SK-N-SH treated with all-trans-retinoic acid at 6 μM for 48 hours (cell line): ENCODE measurements at regions not wholly inside any gene's neighbourhood (a gene's known extent, or its start where the extent isn't known, plus 50 kb on each side); places are given as distances from the start of the nearest gene placed in this dataset.

Experiments used
- ATAC-seq: fragments of 200-7000 bp; cut with Tn5 transposase; 3 replicates; pipeline ENCODE4 v1.9.1; 2020; ENCODE audit warnings: mild to moderate bottlenecking, moderate library complexity
- ARNTL ChIP-seq: fragments of 450-650 bp; formaldehyde crosslinking; IDR thresholded peaks from 2 replicates; pipeline ENCODE4 v1.5.0; 2020; ENCODE audit warnings: low read depth, mild to moderate bottlenecking, moderate library complexity, borderline replicate concordance
- BACH2 ChIP-seq: fragments of 250-450 bp; sonication (Bioruptor Pico); IDR thresholded peaks from 2 replicates; pipeline ENCODE4 v1.9.0; 2021; ENCODE audit warnings: mild to moderate bottlenecking, borderline replicate concordance
- CREB5 ChIP-seq: fragments of 250-450 bp; sonication (Bioruptor Pico); IDR thresholded peaks from 2 replicates; pipeline ENCODE4 v1.5.1; 2020; ENCODE audit warnings: low read depth, mild to moderate bottlenecking, moderate library complexity
- CSDC2 ChIP-seq: fragments of 250-450 bp; sonication (Bioruptor Pico); IDR thresholded peaks from 2 replicates; pipeline ENCODE4 v1.5.0; 2020; ENCODE audit warnings: mild to moderate bottlenecking, moderate library complexity
- CSRNP3 ChIP-seq: fragments of 250-450 bp; sonication (Bioruptor Pico); IDR thresholded peaks from 2 replicates; pipeline ENCODE4 v1.5.1; 2021; ENCODE audit warnings: mild to moderate bottlenecking, moderate library complexity
- ESRRG ChIP-seq: fragments of 250-450 bp; sonication (Bioruptor Pico); IDR thresholded peaks from 2 replicates; pipeline ENCODE4 v1.6.1; 2021; ENCODE audit warnings: mild to moderate bottlenecking
- ISL1 ChIP-seq: fragments of 250-450 bp; sonication (Bioruptor Pico); IDR thresholded peaks from 2 replicates; pipeline ENCODE4 v2.1.2; 2022; ENCODE audit warnings: mild to moderate bottlenecking, moderate library complexity
- OSR1 ChIP-seq: fragments of 250-450 bp; sonication (Bioruptor Pico); IDR thresholded peaks from 2 replicates; pipeline ENCODE4 v1.8.0; 2022; ENCODE audit warnings: moderate library complexity, mild to moderate bottlenecking, inconsistent platforms
- PATZ1 ChIP-seq: fragments of 250-450 bp; sonication (Bioruptor Pico); IDR thresholded peaks from 2 replicates; pipeline ENCODE4 v1.8.0; 2020; ENCODE audit warnings: mild to moderate bottlenecking, moderate library complexity, borderline replicate concordance
- POU6F1 ChIP-seq: fragments of 250-450 bp; sonication (Bioruptor Pico); IDR thresholded peaks from 2 replicates; pipeline ENCODE4 v1.8.0; 2021; ENCODE audit warnings: low read depth, mild to moderate bottlenecking, moderate library complexity, borderline replicate concordance
- PPARA ChIP-seq: fragments of 250-450 bp; sonication (Bioruptor Pico); IDR thresholded peaks from 2 replicates; pipeline ENCODE4 v1.5.0; 2020; ENCODE audit warnings: mild to moderate bottlenecking, borderline replicate concordance
- RARB ChIP-seq: fragments of 250-450 bp; sonication (Bioruptor Pico); IDR thresholded peaks from 2 replicates; pipeline ENCODE4 v1.8.0; 2021; ENCODE audit warnings: mild to moderate bottlenecking, moderate library complexity
- SNAI2 ChIP-seq: fragments of 250-450 bp; sonication (Bioruptor Pico); IDR thresholded peaks from 2 replicates; pipeline ENCODE4 v1.5.0; 2020; ENCODE audit warnings: mild to moderate bottlenecking, moderate library complexity
- TCF4 ChIP-seq: fragments of 250-450 bp; sonication (Bioruptor Pico); IDR thresholded peaks from 2 replicates; pipeline ENCODE4 v1.8.0; 2021; ENCODE audit warnings: mild to moderate bottlenecking, moderate library complexity, borderline replicate concordance
- TOX ChIP-seq: fragments of 250-450 bp; sonication (Bioruptor Pico); IDR thresholded peaks from 2 replicates; pipeline ENCODE4 v1.8.0; 2021; ENCODE audit warnings: mild to moderate bottlenecking, moderate library complexity, borderline replicate concordance
- TSHZ2 ChIP-seq: fragments of 250-450 bp; sonication (Bioruptor Pico); IDR thresholded peaks from 2 replicates; pipeline ENCODE4 v1.5.0; 2020; ENCODE audit warnings: mild to moderate bottlenecking, moderate library complexity
- ZC3H10 ChIP-seq: fragments of 250-450 bp; sonication (Bioruptor Pico); IDR thresholded peaks from 2 replicates; pipeline ENCODE4 v1.5.1; 2021; ENCODE audit warnings: mild to moderate bottlenecking, moderate library complexity
- ZFP3 ChIP-seq: fragments of 250-450 bp; sonication (Bioruptor Pico); IDR thresholded peaks from 2 replicates; pipeline ENCODE4 v1.5.0; 2020; ENCODE audit warnings: mild to moderate bottlenecking, moderate library complexity
- ZFP30 ChIP-seq: fragments of 450-650 bp; formaldehyde crosslinking; IDR thresholded peaks from 2 replicates; pipeline ENCODE4 v1.5.0; 2022; ENCODE audit warnings: mild to moderate bottlenecking, moderate library complexity
- ZNF565 ChIP-seq: fragments of 450-650 bp; formaldehyde crosslinking; conservative IDR thresholded peaks from 2 replicates; pipeline ENCODE4 v1.5.0; 2020; ENCODE audit warnings: low read depth, mild to moderate bottlenecking, moderate library complexity
- ZNF70 ChIP-seq: fragments of 450-650 bp; formaldehyde crosslinking; IDR thresholded peaks from 2 replicates; pipeline ENCODE4 v1.5.0; 2020; ENCODE audit warnings: mild to moderate bottlenecking, moderate library complexity
- ZNF8 ChIP-seq: fragments of 450-650 bp; formaldehyde crosslinking; IDR thresholded peaks from 2 replicates; pipeline ENCODE4 v1.5.0; 2020; ENCODE audit warnings: mild to moderate bottlenecking, moderate library complexity

GRCh38 chr10:1966712-1967376, 229.5 kb upstream of the ADARB2 start (continued):
- TF ChIP-seq POU6F1 (CRISPR knock-in tag) = no peak
- TF ChIP-seq ISL1 (CRISPR knock-in tag) = no peak
- no peak for TF ChIP-seq PPARA (CRISPR knock-in tag)
- no peak for TF ChIP-seq ZNF70 (CRISPR knock-in tag)
- no peak for TF ChIP-seq ARNTL
- no peak for TF ChIP-seq ZNF8 (CRISPR knock-in tag)
- TF ChIP-seq BACH2 (CRISPR knock-in tag) = no peak
- no peak for TF ChIP-seq ZFP30 (CRISPR knock-in tag)
- TF ChIP-seq TCF4 = no peak
- TF ChIP-seq CSRNP3 (CRISPR knock-in tag) = no peak
- TF ChIP-seq, all 23 proteins: peak for 0

GRCh38 chr10:1964476-1964875, 227.2 kb upstream of the ADARB2 start:
- no peak for TF ChIP-seq PPARA (CRISPR knock-in tag)
- no peak for TF ChIP-seq TSHZ2 (CRISPR knock-in tag)
- no peak for TF ChIP-seq CSDC2 (CRISPR knock-in tag)
- ATAC-seq = no peak

GRCh38 chr10:1963341-1963740, 226.0 kb upstream of the ADARB2 start:
- no peak for ATAC-seq
- TF ChIP-seq ZC3H10 (CRISPR knock-in tag) = no peak
- no peak for TF ChIP-seq ZFP3
- no peak for TF ChIP-seq ZNF565 (CRISPR knock-in tag)
- no peak for TF ChIP-seq BACH2 (CRISPR knock-in tag)
- no peak for TF ChIP-seq ZNF70 (CRISPR knock-in tag)
- no peak for TF ChIP-seq ARNTL
- TF ChIP-seq TOX (CRISPR knock-in tag) = no peak

GRCh38 chr10:1961989-1962388, 224.7 kb upstream of the ADARB2 start:
- no peak for ATAC-seq
- no peak for TF ChIP-seq SNAI2 (CRISPR knock-in tag)
- no peak for TF ChIP-seq TSHZ2 (CRISPR knock-in tag)
- no peak for TF ChIP-seq CSRNP3 (CRISPR knock-in tag)
- TF ChIP-seq OSR1 (CRISPR knock-in tag) = no peak
- TF ChIP-seq PATZ1 (CRISPR knock-in tag) = no peak
- no peak for TF ChIP-seq TCF4
- TF ChIP-seq RARB = no peak
- no peak for TF ChIP-seq ARNTL
- no peak for TF ChIP-seq ZNF70 (CRISPR knock-in tag)
- no peak for TF ChIP-seq TOX (CRISPR knock-in tag)
- TF ChIP-seq ESRRG (CRISPR knock-in tag) = no peak
- TF ChIP-seq ZC3H10 (CRISPR knock-in tag) = no peak
- no peak for TF ChIP-seq CREB5 (CRISPR knock-in tag)
- no peak for TF ChIP-seq ISL1 (CRISPR knock-in tag)
- TF ChIP-seq BACH2 (CRISPR knock-in tag) = no peak
- no peak for TF ChIP-seq ZNF8 (CRISPR knock-in tag)
- TF ChIP-seq ZFP3 = no peak
